ENCODE measurements at regions not wholly inside any gene's neighbourhood (a gene's known extent, or its start where the extent isn't known, plus 50 kb on each side); places are given as distances from the start of the nearest gene placed in this dataset.
"Not testable (repeated sequence)": the region's sequence is repeated elsewhere in the genome, so short reads cannot be mapped to it uniquely, and the experiment has no call there.

DNA sequence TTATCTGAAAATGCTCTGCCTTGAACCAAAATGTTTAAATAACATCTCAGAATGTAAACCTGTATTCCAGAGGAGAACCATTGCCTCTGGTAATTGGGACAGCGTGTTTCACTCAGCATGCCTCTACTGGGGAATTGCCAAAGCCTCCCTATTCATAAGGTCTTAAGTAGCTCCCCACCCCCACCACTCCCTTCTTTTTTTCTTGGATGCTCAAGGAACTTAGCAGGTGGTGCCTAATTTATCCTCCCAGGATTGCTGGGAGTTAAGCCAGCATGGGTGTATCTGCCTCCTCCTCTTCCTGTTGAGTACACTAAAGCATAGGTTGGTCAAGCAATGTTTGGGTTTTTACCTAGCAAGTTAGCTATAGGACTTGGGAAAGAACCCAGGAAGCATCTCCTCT, 220.2 kb downstream of the DMAC1 start:
- TF ChIP-seq, protein P1, sequence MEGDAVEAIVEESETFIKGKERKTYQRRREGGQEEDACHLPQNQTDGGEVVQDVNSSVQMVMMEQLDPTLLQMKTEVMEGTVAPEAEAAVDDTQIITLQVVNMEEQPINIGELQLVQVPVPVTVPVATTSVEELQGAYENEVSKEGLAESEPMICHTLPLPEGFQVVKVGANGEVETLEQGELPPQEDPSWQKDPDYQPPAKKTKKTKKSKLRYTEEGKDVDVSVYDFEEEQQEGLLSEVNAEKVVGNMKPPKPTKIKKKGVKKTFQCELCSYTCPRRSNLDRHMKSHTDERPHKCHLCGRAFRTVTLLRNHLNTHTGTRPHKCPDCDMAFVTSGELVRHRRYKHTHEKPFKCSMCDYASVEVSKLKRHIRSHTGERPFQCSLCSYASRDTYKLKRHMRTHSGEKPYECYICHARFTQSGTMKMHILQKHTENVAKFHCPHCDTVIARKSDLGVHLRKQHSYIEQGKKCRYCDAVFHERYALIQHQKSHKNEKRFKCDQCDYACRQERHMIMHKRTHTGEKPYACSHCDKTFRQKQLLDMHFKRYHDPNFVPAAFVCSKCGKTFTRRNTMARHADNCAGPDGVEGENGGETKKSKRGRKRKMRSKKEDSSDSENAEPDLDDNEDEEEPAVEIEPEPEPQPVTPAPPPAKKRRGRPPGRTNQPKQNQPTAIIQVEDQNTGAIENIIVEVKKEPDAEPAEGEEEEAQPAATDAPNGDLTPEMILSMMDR (conservative IDR thresholded peaks at IDR 0.05; ENCODE audit: low read depth, low read length) = no peak
- no peak overlapping the region for H3K4me3 ChIP-seq (ENCODE audit: low read depth, low read length)
- DNase-seq (ENCODE audit: low read depth) = no peak

DNA sequence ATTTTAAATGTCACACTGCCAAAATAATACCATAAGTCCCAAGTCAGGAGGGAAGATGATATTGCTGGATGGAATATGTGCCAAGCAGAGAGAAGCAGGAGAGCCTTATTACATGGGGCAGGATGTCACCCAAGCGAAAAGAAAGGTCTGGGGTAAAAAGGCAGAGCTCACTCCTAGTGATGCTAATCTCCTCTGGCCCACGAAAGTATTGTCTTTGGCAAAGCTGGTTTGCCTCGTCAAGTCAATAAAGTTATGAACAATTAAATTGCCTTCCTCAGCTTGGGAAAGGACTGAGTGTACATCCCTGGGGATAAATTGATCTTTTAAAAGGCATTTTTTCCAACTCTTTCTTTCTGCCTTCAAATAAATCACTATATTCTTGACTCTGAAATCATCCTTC, 220.6 kb downstream of the DMAC1 start:
- TF ChIP-seq, protein P1 (conservative IDR thresholded peaks at IDR 0.05; ENCODE audit: low read depth, low read length) = no peak
- DNase-seq (ENCODE audit: low read depth) = no peak
- no peak overlapping the region for H3K4me3 ChIP-seq (ENCODE audit: low read depth, low read length)

- DNase-seq (ENCODE audit: low read depth) = peak; percentile 45
- H3K4me3 ChIP-seq (ENCODE audit: low read depth, low read length) = no peak overlapping the region
- TF ChIP-seq, protein P1 (conservative IDR thresholded peaks at IDR 0.05; ENCODE audit: low read depth, low read length) = peak; percentile 72
Measured at GRCh38 chr9:7570107-7570720, 229.4 kb downstream of the DMAC1 start.

DNA sequence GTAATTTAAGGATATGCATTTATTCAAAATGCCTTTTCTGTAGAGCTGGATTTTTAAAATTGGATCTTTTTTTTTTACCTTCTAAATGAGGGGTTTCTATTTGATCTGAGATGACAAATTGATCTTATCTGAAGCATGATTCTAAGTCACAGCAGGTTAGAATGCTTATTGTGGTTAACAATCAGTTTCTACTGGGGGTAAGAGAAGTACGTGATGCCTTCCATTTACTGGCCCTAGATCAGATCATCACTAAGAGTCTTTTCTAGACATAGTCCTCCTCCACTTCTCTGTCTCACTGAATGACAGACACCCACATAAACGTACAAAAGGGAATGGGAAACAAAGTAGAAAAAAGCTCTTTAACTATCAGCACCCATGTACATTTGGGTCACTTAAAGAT, 231.9 kb downstream of the DMAC1 start:
- TF ChIP-seq, protein P1 (conservative IDR thresholded peaks at IDR 0.05; ENCODE audit: low read depth, low read length) = no peak
- no peak overlapping the region for H3K4me3 ChIP-seq (ENCODE audit: low read depth, low read length)
- DNase-seq (ENCODE audit: low read depth) = no peak

DNA sequence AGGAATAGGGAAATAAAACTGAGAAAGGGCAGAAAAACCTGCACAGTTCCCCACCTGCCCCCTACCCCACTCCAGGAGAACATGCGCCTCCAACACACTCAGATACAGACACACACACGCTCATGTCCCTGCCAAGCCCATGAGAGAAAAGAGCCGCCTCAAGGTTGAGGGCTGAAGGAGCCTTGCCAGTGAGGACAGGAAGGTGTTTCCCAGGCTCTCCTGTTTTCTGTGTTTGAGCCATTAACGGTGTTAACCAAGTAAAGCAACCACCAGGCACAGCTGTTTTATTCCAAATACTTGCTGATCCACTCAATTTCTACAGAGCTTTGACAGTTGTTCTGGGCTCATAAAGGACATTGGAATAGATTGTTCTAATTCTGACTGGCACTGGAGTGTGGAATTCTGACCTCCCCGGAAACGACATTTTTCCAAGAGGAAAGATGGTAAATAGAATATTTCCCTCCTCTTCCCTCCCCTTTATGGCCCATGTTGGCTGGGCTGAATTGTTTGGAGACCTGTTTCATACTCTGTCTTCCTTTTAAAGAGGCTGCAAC, 238.0 kb downstream of the DMAC1 start:
- TF ChIP-seq, protein P1 (conservative IDR thresholded peaks at IDR 0.05; ENCODE audit: low read depth, low read length) = no peak
- no peak for DNase-seq (ENCODE audit: low read depth)
- no peak overlapping the region for H3K4me3 ChIP-seq (ENCODE audit: low read depth, low read length)

DNA sequence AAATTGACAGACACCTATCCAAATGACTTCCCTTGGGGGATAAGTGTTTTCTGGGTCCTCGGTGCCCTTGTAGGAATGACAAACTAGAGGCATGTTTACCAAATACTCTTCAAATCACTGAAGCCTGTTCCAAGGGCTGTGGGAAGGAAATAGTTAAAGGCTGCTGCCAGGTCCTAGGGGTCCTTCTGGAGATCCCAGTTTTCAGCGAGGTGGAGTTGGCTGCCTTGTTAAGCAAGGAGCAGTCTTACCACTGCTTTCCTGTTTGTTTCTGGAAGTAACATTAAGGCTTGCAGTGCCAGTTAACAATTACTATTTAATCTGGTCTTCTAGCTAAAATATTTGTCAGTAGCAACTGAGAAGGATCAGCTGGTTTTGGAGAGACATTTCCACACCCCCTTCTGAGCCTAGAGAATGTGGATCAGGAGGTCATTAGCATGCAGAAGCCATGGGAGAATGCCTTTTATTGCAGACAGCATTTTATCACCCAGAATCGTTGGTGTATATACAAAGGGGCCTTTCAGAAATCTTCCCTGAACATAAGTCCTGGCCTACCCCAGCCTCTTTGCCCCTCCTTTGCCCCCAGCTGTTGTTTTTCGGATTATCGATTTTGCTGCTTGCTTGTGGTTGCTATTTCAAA, 238.8 kb downstream of the DMAC1 start:
- H3K4me3 ChIP-seq (ENCODE audit: low read depth, low read length) = no peak overlapping the region
- TF ChIP-seq, protein P1 (conservative IDR thresholded peaks at IDR 0.05; ENCODE audit: low read depth, low read length) = no peak
- DNase-seq (ENCODE audit: low read depth) = no peak

DNA sequence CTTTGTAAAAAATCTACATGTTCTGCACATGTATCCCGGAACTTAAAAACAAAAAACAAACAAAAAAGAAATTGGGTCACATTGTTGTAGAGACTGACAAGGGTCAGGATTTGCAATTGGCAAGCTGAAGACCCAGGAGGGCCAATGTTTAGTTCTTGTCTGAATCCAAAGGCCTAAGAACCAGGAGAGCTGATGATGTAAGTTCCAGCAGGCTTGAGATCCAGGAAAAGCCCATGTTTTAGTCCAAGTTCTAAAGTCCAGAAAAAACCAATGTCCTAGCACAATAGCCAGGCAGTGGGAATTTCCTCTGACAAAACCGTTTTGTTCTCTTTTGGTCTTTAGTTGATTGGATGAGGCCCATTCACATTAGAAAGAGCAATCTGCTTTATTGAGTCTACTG, 244.9 kb downstream of the DMAC1 start:
- DNase-seq (ENCODE audit: low read depth) = no peak
- TF ChIP-seq, protein P1 (conservative IDR thresholded peaks at IDR 0.05; ENCODE audit: low read depth, low read length) = no peak
- no peak overlapping the region for H3K4me3 ChIP-seq (ENCODE audit: low read depth, low read length)

- H3K4me3 ChIP-seq (ENCODE audit: low read depth, low read length); DNase-seq (ENCODE audit: low read depth): not testable (repeated sequence)
Measured at GRCh38 chr9:7552706-7553105, 246.9 kb downstream of the DMAC1 start.

Measured in choroid plexus epithelial cell (primary cell).